SK-N-SH (cell line): ENCODE measurements at regions not wholly inside any gene's neighbourhood (a gene's known extent, or its start where the extent isn't known, plus 50 kb on each side); places are given as distances from the start of the nearest gene placed in this dataset.

ENCODE experiments used
- CTCF ChIA-PET: fragments of 300-600, 350-600 bp; formaldehyde crosslinking; extraction: SDS; loops from one replicate; lab custom pipeline; 2021; lab: Yijun Ruan, JAX
- POLR2A ChIA-PET: fragments of 350-600 bp; sonication (Branson Sonifier 250); formaldehyde crosslinking; extraction: SDS; loops from one replicate; lab custom pipeline; 2020; ENCODE audit warnings: antibody characterized with exemption, inconsistent platforms; lab: Yijun Ruan, JAX
- DNase-seq: peaks from one replicate; pipeline ENCODE4 v3.0.0; 2012
- H2AFZ ChIP-seq: fragments of 200-600 bp; sonication (generic); 2 replicates; pipeline ENCODE4 v1.8.1; 2016; ENCODE audit warnings: antibody characterized with exemption, mild to moderate bottlenecking, low read depth
- H3F3A ChIP-seq: fragments of 200-600 bp; sonication (generic); replicated peaks from 2 replicates; pipeline ENCODE3; 2016; ENCODE audit warnings: antibody characterized with exemption, mild to moderate bottlenecking; ENCODE audit not compliant: insufficient read depth
- H3K27ac ChIP-seq, 2 experiments: fragments of 200-500 bp in 1 of 2; fragments of 200-600 bp in 1 of 2; sonication (Bioruptor generic) in 1 of 2; sonication (generic), shearing (Covaris generic) in 1 of 2; 2 replicates each; pipeline versions ENCODE4 v1.5.1 to v1.6.1; 2014 to 2016; ENCODE audit warnings: low read depth in 2 of 2, inconsistent platforms in 1 of 2, low read length in 1 of 2, mild to moderate bottlenecking in 1 of 2, mixed read lengths in 1 of 2
- H3K27me3 ChIP-seq: fragments of 200-600 bp; sonication (generic), shearing (Covaris generic); 2 replicates; pipeline ENCODE4 v1.6.1; 2016; ENCODE audit warnings: mixed run types; ENCODE audit not compliant: insufficient read depth
- H3K36me3 ChIP-seq, 2 experiments: fragments of 200-500 bp in 1 of 2; fragments of 200-600 bp in 1 of 2; sonication (Bioruptor generic) in 1 of 2; sonication (generic) in 1 of 2; replicated peaks in 1 of 2; 2 replicates each; pipeline versions ENCODE3 to v1.5.1; 2014 to 2016; ENCODE audit warnings: low read length in 1 of 2, mild to moderate bottlenecking in 1 of 2; ENCODE audit not compliant: insufficient read depth in 2 of 2, control insufficient read depth in 1 of 2
- H3K4me1 ChIP-seq, 2 experiments: fragments of 200-500 bp in 1 of 2; fragments of 200-600 bp in 1 of 2; sonication (Bioruptor generic) in 1 of 2; sonication (generic), shearing (Covaris generic) in 1 of 2; 2 replicates each; pipeline versions ENCODE4 v1.5.1 to v1.6.1; 2014 to 2016; ENCODE audit warnings: low read depth in 1 of 2, low read length in 1 of 2, mixed run types in 1 of 2; ENCODE audit not compliant: insufficient read depth in 2 of 2, control insufficient read depth in 1 of 2
- H3K4me2 ChIP-seq: fragments of 200-600 bp; sonication (generic), shearing (Covaris generic); 2 replicates; pipeline ENCODE4 v1.6.1; 2017; ENCODE audit warnings: mixed run types
- H3K4me3 ChIP-seq, 2 experiments: fragments of 200-500 bp in 1 of 2; fragments of 200-600 bp in 1 of 2; sonication (Bioruptor generic) in 1 of 2; sonication (generic), shearing (Covaris generic) in 1 of 2; 2 replicates each; pipeline versions ENCODE4 v1.5.1 to v1.8.1; 2014 to 2016; ENCODE audit warnings: low read depth in 2 of 2, inconsistent platforms in 1 of 2, low read length in 1 of 2, mild to moderate bottlenecking in 1 of 2, mixed read lengths in 1 of 2, moderate library complexity in 1 of 2
- H3K79me2 ChIP-seq: fragments of 200-600 bp; sonication (generic); 2 replicates; pipeline ENCODE4 v1.8.1; 2017; ENCODE audit warnings: mild to moderate bottlenecking; ENCODE audit not compliant: insufficient read depth
- H3K9ac ChIP-seq: fragments of 200-600 bp; sonication (generic); 2 replicates; pipeline ENCODE4 v1.6.1; 2017; ENCODE audit warnings: mixed run types
- H3K9me2 ChIP-seq: fragments of 200-600 bp; sonication (generic); 2 replicates; pipeline ENCODE4 v1.6.1; 2017; ENCODE audit warnings: mixed run types
- H3K9me3 ChIP-seq: fragments of 200-600 bp; sonication (generic); 2 replicates; pipeline ENCODE4 v1.6.1; 2017; ENCODE audit warnings: mixed run types, mild to moderate bottlenecking, moderate library complexity
- H4K20me1 ChIP-seq: fragments of 200-600 bp; sonication (generic); 2 replicates; pipeline ENCODE4 v1.6.1; 2017; ENCODE audit warnings: mild to moderate bottlenecking, mixed run types; ENCODE audit not compliant: insufficient read depth
- EP300 ChIP-seq, 2 experiments: IDR thresholded peaks; 2 replicates each; pipeline versions ENCODE4 v1.4.0 to v1.6.1; 2012; ENCODE audit warnings: borderline replicate concordance in 1 of 2, low read depth in 1 of 2, low read length in 1 of 2
- FOXM1 ChIP-seq: IDR thresholded peaks from 2 replicates; pipeline ENCODE4 v1.4.0; 2012; ENCODE audit warnings: low read depth, mild to moderate bottlenecking
- JUND ChIP-seq: IDR thresholded peaks from 2 replicates; pipeline ENCODE4 v1.4.0; 2012
- MXI1 ChIP-seq: IDR thresholded peaks from 2 replicates; pipeline ENCODE4 v1.6.1; 2012; ENCODE audit warnings: mild to moderate bottlenecking, low read depth, low read length, improper control_type of control experiment
- NRF1 ChIP-seq: IDR thresholded peaks from 2 replicates; pipeline ENCODE4 v1.6.1; 2012; ENCODE audit warnings: low read depth, mild to moderate bottlenecking, low read length
- RAD21 ChIP-seq: IDR thresholded peaks from 2 replicates; pipeline ENCODE4 v1.6.1; 2012; ENCODE audit warnings: mild to moderate bottlenecking, low read length
- RXRA ChIP-seq: IDR thresholded peaks from 2 replicates; pipeline ENCODE4 v1.4.0; 2012; ENCODE audit warnings: low read depth, mild to moderate bottlenecking, borderline replicate concordance
- WGBS: methylation state at CpG from one replicate; pipeline ENCODE4 v1.1.6; 2017; ENCODE audit warnings: low lambda C conversion rate; 5-methylcytosine and 5-hydroxymethylcytosine counted together
- TF ChIP-seq, protein P1 (sequence below): fragments of 150-350 bp; IDR thresholded peaks from 2 replicates; pipeline ENCODE4 v1.6.1; 2017; ENCODE audit warnings: antibody characterized with exemption, low read length, low read depth, borderline replicate concordance
- TF ChIP-seq, protein P2 (sequence below): IDR thresholded peaks from 2 replicates; pipeline ENCODE4 v1.4.0; 2012; ENCODE audit warnings: low read depth, borderline replicate concordance
- TF ChIP-seq, protein P3 (sequence below): IDR thresholded peaks from 2 replicates; pipeline ENCODE4 v1.6.1; 2012; ENCODE audit warnings: mild to moderate bottlenecking, low read depth, low read length, moderate library complexity

DNA sequence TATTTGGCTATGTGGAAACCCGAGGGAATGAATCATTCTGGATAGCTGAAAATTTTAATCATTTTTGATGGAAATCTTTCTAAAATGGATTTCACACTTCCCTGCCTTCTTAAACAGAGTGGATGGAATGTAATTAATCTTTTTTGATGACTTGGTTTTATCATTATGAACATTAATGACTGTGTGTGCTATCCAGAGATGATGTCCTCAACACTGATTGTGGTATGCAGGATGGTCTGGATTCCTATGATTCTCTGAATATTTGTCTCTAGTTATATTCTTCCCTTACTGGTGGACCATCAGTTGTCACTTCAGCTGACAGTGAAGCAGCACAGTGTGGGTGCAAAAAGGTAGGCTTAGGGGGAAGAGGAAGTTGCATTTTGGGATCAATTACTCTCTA lies 513.5 kb downstream of the LMO4 start:
- Histone ChIP-seq H4K20me1 (no peaks in the 10 kb centered on the region), H3K4me1 (no peaks in the 10 kb centered on the region), H3K79me2 (no peaks in the 10 kb centered on the region), H3K27me3 (no peaks in the 10 kb centered on the region), H3K27ac (no peak overlapping the region), H3K4me3 (no peak overlapping the region), H3F3A (no peaks in the 10 kb centered on the region), H3K4me2 (no peak overlapping the region), H3K9me2 (no peaks in the 10 kb centered on the region), H3K36me3 (no peaks in the 10 kb centered on the region), H2AFZ (no peak overlapping the region), H3K9ac (no peak overlapping the region), H3K9me3 (no peaks in the 10 kb centered on the region)
- no peak for TF ChIP-seq MXI1
- POLR2A ChIA-PET: no interaction called here
- CTCF ChIA-PET: interaction anchor here (1.1 kb wide), 1 partner anchor 9 kb away, joined by 3 read pairs; no protein-coding TSS in a partner anchor
- WGBS: 31% methylated on average over 1 of the region's 1 CpG
- DNase-seq: no peak

DNA sequence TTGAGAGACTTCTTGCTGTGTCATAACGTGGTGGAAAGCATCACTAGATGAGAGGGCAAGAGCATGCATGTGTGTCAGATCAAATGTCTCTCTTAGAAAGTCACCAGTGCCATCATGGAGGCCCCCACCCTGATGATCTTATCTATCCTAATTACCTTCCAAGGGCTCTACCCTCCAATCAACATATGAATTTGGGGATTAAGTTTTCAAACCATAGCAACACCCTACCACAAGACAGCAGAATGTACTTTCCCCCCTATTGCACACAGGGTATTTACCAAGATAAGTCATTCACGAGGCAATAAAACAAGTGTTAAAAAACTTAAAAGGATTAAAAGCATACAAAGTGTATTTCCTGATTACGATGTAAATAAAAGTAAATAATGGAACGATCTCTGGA lies 515.6 kb downstream of the LMO4 start:
- no peak overlapping the region for H3K4me2 ChIP-seq
- no peak overlapping the region for H3K4me3 ChIP-seq
- H3K9me2 ChIP-seq: no peaks in the 10 kb centered on the region
- no peak overlapping the region for H2AFZ ChIP-seq
- CTCF ChIA-PET: no interaction called here
- POLR2A ChIA-PET: no interaction called here
- H3K27ac ChIP-seq: no peak overlapping the region
- H3K27me3 ChIP-seq: no peaks in the 10 kb centered on the region
- WGBS: 41% methylated on average over 4 of the region's 4 CpGs
- H3F3A ChIP-seq: no peaks in the 10 kb centered on the region
- no peaks in the 10 kb centered on the region for H3K4me1 ChIP-seq
- H3K9me3 ChIP-seq: no peaks in the 10 kb centered on the region
- H4K20me1 ChIP-seq: no peaks in the 10 kb centered on the region
- no peaks in the 10 kb centered on the region for H3K36me3 ChIP-seq
- DNase-seq: no peak
- no peak for TF ChIP-seq JUND
- TF ChIP-seq RAD21: no peak
- TF ChIP-seq, protein P1, sequence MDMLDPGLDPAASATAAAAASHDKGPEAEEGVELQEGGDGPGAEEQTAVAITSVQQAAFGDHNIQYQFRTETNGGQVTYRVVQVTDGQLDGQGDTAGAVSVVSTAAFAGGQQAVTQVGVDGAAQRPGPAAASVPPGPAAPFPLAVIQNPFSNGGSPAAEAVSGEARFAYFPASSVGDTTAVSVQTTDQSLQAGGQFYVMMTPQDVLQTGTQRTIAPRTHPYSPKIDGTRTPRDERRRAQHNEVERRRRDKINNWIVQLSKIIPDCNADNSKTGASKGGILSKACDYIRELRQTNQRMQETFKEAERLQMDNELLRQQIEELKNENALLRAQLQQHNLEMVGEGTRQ: no peak
- TF ChIP-seq, protein P2, sequence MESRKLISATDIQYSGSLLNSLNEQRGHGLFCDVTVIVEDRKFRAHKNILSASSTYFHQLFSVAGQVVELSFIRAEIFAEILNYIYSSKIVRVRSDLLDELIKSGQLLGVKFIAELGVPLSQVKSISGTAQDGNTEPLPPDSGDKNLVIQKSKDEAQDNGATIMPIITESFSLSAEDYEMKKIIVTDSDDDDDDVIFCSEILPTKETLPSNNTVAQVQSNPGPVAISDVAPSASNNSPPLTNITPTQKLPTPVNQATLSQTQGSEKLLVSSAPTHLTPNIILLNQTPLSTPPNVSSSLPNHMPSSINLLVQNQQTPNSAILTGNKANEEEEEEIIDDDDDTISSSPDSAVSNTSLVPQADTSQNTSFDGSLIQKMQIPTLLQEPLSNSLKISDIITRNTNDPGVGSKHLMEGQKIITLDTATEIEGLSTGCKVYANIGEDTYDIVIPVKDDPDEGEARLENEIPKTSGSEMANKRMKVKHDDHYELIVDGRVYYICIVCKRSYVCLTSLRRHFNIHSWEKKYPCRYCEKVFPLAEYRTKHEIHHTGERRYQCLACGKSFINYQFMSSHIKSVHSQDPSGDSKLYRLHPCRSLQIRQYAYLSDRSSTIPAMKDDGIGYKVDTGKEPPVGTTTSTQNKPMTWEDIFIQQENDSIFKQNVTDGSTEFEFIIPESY: no peak
- no peak overlapping the region for H3K9ac ChIP-seq
- no peaks in the 10 kb centered on the region for H3K79me2 ChIP-seq

DNA sequence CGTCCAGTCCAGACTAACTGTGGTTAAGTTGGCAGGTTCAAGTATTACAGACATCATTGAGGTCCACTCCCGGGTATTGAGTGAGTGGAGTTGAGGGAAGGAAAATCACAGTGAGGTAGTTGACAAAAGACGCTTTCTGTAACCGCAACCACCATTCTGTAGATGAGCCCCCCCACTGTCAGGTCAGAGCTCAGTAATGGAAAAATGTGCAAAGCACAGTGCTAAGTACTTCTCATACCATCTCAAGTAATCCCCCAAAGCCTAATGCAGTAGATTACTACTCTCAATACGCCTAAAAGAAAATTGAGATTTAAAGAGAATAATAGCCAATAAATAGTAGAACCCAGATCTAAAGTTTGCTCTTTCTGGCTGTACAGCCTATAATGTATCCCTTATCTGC lies 522.8 kb downstream of the LMO4 start:
- CTCF ChIA-PET: interaction anchor here (1.1 kb wide), 1 partner anchor 9 kb away, joined by 3 read pairs; no protein-coding TSS in a partner anchor
- no peak overlapping the region for H2AFZ ChIP-seq
- TF ChIP-seq EP300 (IDR thresholded peaks at IDR 0.05; ENCODE audit: borderline replicate concordance in 1 of 2, low read depth in 1 of 2, low read length in 1 of 2) (no peak), FOXM1 (no peak), RXRA (no peak), NRF1 (no peak)
- TF ChIP-seq, protein P1: no peak
- TF ChIP-seq, protein P3, sequence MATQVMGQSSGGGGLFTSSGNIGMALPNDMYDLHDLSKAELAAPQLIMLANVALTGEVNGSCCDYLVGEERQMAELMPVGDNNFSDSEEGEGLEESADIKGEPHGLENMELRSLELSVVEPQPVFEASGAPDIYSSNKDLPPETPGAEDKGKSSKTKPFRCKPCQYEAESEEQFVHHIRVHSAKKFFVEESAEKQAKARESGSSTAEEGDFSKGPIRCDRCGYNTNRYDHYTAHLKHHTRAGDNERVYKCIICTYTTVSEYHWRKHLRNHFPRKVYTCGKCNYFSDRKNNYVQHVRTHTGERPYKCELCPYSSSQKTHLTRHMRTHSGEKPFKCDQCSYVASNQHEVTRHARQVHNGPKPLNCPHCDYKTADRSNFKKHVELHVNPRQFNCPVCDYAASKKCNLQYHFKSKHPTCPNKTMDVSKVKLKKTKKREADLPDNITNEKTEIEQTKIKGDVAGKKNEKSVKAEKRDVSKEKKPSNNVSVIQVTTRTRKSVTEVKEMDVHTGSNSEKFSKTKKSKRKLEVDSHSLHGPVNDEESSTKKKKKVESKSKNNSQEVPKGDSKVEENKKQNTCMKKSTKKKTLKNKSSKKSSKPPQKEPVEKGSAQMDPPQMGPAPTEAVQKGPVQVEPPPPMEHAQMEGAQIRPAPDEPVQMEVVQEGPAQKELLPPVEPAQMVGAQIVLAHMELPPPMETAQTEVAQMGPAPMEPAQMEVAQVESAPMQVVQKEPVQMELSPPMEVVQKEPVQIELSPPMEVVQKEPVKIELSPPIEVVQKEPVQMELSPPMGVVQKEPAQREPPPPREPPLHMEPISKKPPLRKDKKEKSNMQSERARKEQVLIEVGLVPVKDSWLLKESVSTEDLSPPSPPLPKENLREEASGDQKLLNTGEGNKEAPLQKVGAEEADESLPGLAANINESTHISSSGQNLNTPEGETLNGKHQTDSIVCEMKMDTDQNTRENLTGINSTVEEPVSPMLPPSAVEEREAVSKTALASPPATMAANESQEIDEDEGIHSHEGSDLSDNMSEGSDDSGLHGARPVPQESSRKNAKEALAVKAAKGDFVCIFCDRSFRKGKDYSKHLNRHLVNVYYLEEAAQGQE: no peak
- H3K27me3 ChIP-seq: no peaks in the 10 kb centered on the region
- H3K9me2 ChIP-seq: no peaks in the 10 kb centered on the region
- H3K9me3 ChIP-seq: no peaks in the 10 kb centered on the region
- no peaks in the 10 kb centered on the region for H3K36me3 ChIP-seq
- 65% methylated on average over 5 of the region's 5 CpGs for WGBS
- H3K27ac ChIP-seq: no peak overlapping the region
- H3K4me3 ChIP-seq: no peak overlapping the region
- POLR2A ChIA-PET: no interaction called here
- no peaks in the 10 kb centered on the region for H3K79me2 ChIP-seq
- no peak overlapping the region for H3K4me2 ChIP-seq
- DNase-seq: no peak
- peaks cover 6% of the 10 kb centered on the region for H3F3A ChIP-seq
- H4K20me1 ChIP-seq: no peaks in the 10 kb centered on the region
- no peak overlapping the region for H3K9ac ChIP-seq
- H3K4me1 ChIP-seq: no peaks in the 10 kb centered on the region
